ENCODE measurements at regions not wholly inside any gene's neighbourhood (a gene's known extent, or its start where the extent isn't known, plus 50 kb on each side); places are given as distances from the start of the nearest gene placed in this dataset.

DNA sequence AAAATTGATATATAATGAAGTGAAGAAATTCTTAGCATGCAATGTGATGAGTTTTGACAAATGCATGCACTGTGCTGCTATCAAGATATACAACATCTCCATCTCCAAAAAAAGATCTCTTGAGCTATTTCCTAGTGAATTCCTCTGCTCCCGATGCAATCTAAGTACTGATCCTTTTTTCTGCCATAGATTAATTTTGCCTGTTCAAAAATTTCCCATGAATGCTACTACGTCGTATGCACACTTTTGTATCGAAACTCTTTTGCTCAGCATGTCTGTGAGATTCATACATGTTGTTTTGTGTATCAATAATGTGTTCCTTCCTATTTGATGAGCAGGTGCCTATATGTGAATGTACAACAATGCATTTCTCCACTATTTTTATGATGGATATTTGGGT, 647.4 kb downstream of the MTRR start:
- Histone ChIP-seq H3K4me3 (ENCODE audit: low read depth, low read length) (no peak overlapping the region), H3K9me3 (ENCODE audit: control insufficient read depth, insufficient read depth, low read length) (no peaks in the 10 kb centered on the region), H3K27ac (ENCODE audit: low read depth, low read length) (no peak overlapping the region), H3K27me3 (ENCODE audit: control insufficient read depth, insufficient read depth, low read length) (no peaks in the 10 kb centered on the region)
- no peak for DNase-seq (ENCODE audit: low read depth, low spot score)
- POLR2A ChIA-PET = no interaction called here
- TF ChIP-seq, protein P1, sequence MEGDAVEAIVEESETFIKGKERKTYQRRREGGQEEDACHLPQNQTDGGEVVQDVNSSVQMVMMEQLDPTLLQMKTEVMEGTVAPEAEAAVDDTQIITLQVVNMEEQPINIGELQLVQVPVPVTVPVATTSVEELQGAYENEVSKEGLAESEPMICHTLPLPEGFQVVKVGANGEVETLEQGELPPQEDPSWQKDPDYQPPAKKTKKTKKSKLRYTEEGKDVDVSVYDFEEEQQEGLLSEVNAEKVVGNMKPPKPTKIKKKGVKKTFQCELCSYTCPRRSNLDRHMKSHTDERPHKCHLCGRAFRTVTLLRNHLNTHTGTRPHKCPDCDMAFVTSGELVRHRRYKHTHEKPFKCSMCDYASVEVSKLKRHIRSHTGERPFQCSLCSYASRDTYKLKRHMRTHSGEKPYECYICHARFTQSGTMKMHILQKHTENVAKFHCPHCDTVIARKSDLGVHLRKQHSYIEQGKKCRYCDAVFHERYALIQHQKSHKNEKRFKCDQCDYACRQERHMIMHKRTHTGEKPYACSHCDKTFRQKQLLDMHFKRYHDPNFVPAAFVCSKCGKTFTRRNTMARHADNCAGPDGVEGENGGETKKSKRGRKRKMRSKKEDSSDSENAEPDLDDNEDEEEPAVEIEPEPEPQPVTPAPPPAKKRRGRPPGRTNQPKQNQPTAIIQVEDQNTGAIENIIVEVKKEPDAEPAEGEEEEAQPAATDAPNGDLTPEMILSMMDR (IDR thresholded peaks at IDR 0.05; ENCODE audit: low read depth, low read length) = no peak
- CTCF ChIA-PET = no interaction called here

DNA sequence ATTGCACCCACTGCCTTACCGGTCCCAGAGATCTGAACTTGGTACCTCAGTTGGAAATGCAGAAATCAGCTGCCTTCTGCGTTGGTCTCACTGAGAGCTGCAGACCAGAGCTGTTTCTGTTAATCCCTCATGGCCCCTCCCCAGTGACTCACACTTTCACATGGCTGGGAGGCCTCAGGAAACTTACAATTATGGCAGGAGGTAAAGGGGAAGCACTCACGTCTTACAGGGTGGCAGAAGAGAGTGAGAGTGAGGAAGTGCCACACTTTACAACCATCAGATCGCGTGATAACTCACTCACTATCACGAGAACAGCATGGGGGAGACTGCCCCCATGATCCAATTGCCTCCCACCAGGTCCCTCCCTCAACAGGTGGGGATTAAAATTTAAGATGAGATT, 648.5 kb downstream of the MTRR start:
- H3K27me3 ChIP-seq (ENCODE audit: control insufficient read depth, insufficient read depth, low read length) = no peaks in the 10 kb centered on the region
- ChIA-PET POLR2A (no interaction called here), CTCF (no interaction called here)
- H3K9me3 ChIP-seq (ENCODE audit: control insufficient read depth, insufficient read depth, low read length) = no peaks in the 10 kb centered on the region
- H3K27ac ChIP-seq (ENCODE audit: low read depth, low read length) = no peak overlapping the region
- DNase-seq (ENCODE audit: low read depth, low spot score) = no peak
- TF ChIP-seq, protein P1 (IDR thresholded peaks at IDR 0.05; ENCODE audit: low read depth, low read length) = no peak
- no peak overlapping the region for H3K4me3 ChIP-seq (ENCODE audit: low read depth, low read length)

DNA sequence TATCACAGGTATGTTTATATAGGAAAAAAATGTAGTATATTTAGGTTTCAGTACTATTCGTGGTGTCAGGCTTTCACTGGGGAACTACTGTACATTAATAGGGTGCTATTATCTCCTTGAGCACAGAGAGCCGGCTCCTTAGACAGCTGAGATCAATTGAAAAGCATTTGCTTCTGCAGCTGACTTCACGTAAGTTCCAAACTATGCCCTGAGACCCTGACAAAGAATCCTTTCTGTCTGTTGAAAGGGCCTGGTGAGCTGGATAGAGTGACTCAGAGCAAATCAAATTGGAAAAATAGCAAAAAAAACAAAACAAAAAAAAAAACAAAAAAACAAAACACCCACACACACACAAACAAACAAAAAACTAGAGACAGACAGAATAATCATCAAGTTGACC, 652.0 kb downstream of the MTRR start:
- Histone ChIP-seq H3K27me3 (ENCODE audit: control insufficient read depth, insufficient read depth, low read length) (no peaks in the 10 kb centered on the region), H3K4me3 (ENCODE audit: low read depth, low read length) (no peak overlapping the region), H3K27ac (ENCODE audit: low read depth, low read length) (no peak overlapping the region), H3K9me3 (ENCODE audit: control insufficient read depth, insufficient read depth, low read length) (no peaks in the 10 kb centered on the region)
- TF ChIP-seq, protein P1 (IDR thresholded peaks at IDR 0.05; ENCODE audit: low read depth, low read length) = no peak
- CTCF ChIA-PET = no interaction called here
- no peak for DNase-seq (ENCODE audit: low read depth, low spot score)
- POLR2A ChIA-PET = no interaction called here

DNA sequence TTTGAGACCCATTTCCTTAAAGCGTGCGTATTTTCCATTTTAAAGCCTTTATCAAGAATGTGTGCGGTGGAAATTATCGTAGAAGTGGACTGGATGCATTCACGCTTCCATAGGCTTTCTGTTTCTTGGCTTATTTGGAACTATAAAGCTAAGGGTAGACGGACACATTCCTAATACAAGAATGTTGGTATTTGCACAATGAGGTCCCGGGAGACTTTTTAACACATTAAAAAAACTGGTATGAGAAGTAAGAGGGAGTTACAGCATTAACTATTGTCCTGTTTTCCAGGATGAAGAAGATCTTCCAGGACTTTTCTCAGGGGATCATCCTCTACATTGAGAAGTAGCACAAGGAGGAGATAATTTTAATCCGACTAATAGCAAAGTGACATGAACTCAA, 653.0 kb downstream of the MTRR start:
- no peak overlapping the region for H3K4me3 ChIP-seq (ENCODE audit: low read depth, low read length)
- TF ChIP-seq, protein P1 (IDR thresholded peaks at IDR 0.05; ENCODE audit: low read depth, low read length) = no peak
- H3K9me3 ChIP-seq (ENCODE audit: control insufficient read depth, insufficient read depth, low read length) = no peaks in the 10 kb centered on the region
- H3K27ac ChIP-seq (ENCODE audit: low read depth, low read length) = no peak overlapping the region
- H3K27me3 ChIP-seq (ENCODE audit: control insufficient read depth, insufficient read depth, low read length) = no peaks in the 10 kb centered on the region
- no peak for DNase-seq (ENCODE audit: low read depth, low spot score)
- ChIA-PET POLR2A (no interaction called here), CTCF (interaction anchor here (0.5 kb wide), 1 partner anchor 228 kb away, joined by 3 read pairs; no protein-coding TSS in a partner anchor)

DNA sequence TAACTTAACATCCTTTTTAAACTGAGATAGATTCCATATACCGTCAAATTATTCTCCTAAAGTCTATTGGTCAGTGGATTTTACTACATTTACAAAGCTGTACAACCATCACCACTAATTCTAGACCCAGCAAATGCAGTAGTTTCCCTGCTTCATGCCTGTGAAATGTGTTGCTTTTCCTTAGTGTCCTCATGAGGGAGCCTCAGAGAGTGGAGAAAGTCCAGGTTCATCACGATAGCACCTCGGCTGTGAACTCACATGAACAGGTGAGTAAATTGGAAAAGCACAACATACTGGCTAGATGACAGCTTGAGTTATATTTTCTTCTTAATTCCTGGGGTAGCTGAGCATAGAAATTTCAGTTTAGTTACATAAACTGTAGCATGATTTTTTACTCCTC, 653.7 kb downstream of the MTRR start:
- Histone ChIP-seq H3K4me3 (ENCODE audit: low read depth, low read length) (no peak overlapping the region), H3K27me3 (ENCODE audit: control insufficient read depth, insufficient read depth, low read length) (no peaks in the 10 kb centered on the region), H3K9me3 (ENCODE audit: control insufficient read depth, insufficient read depth, low read length) (no peaks in the 10 kb centered on the region), H3K27ac (ENCODE audit: low read depth, low read length) (no peak overlapping the region)
- ChIA-PET POLR2A (no interaction called here), CTCF (no interaction called here)
- TF ChIP-seq, protein P1 (IDR thresholded peaks at IDR 0.05; ENCODE audit: low read depth, low read length) = no peak
- no peak for DNase-seq (ENCODE audit: low read depth, low spot score)

Measured in AG04450 (cell line).